Common myeloid progenitor, CD34-positive (primary cell): ENCODE measurements at regions not wholly inside any gene's neighbourhood (a gene's known extent, or its start where the extent isn't known, plus 50 kb on each side); places are given as distances from the start of the nearest gene placed in this dataset.
"Not testable (repeated sequence)": the region's sequence is repeated elsewhere in the genome, so short reads cannot be mapped to it uniquely, and the experiment has no call there.

Source experiments
- CTCF ChIA-PET: fragments of 350-600 bp; sonication (Branson Sonifier 250); formaldehyde crosslinking; loops from one replicate; lab custom pipeline; 2021; ENCODE audit warnings: antibody characterized with exemption; lab: Charles Lee
- POLR2A ChIA-PET: fragments of 350-600 bp; sonication (Branson Sonifier 250); formaldehyde crosslinking; loops from one replicate; lab custom pipeline; 2021; ENCODE audit warnings: antibody characterized with exemption; lab: Charles Lee
- DNase-seq, 3 donors: peaks; one replicate each; pipeline versions ENCODE4 v3.0.0 to v3.0.0-alpha.2; 2013
- H3K27ac ChIP-seq, 2 experiments: 1 replicate in 1 of 2; 2 replicates in 1 of 2; pipeline ENCODE4 v1.7.0; 2013; ENCODE audit warnings: inconsistent platforms in 2 of 2, low read length in 2 of 2, mild to moderate bottlenecking in 2 of 2, low read depth in 1 of 2, moderate library complexity in 1 of 2; ENCODE audit not compliant: severe bottlenecking in 2 of 2, insufficient read depth in 1 of 2, poor library complexity in 1 of 2
- H3K27me3 ChIP-seq, 5 experiments: replicated peaks in 2 of 5; 1 replicate in 3 of 5; 2 replicates in 2 of 5; pipeline versions ENCODE4 v1.6.1 to v1.7.0; 2013; ENCODE audit warnings: low read length in 4 of 5, mild to moderate bottlenecking in 2 of 5, moderate library complexity in 2 of 5, inconsistent platforms in 1 of 5; ENCODE audit not compliant: insufficient read depth in 5 of 5, control insufficient read depth in 4 of 5
- H3K36me3 ChIP-seq, 4 experiments: 1 replicate in 2 of 4; 2 replicates in 2 of 4; pipeline versions ENCODE4 v1.6.1 to v1.7.0; 2013; ENCODE audit warnings: low read length in 3 of 4, control low read depth in 1 of 4, mild to moderate bottlenecking in 1 of 4; ENCODE audit not compliant: control insufficient read depth in 4 of 4, insufficient read depth in 4 of 4
- H3K4me1 ChIP-seq, 4 experiments: 1 replicate in 3 of 4; 2 replicates in 1 of 4; pipeline versions ENCODE4 v1.6.1 to v1.7.1; 2013; ENCODE audit warnings: low read length in 3 of 4, mild to moderate bottlenecking in 3 of 4, control low read depth in 1 of 4, inconsistent platforms in 1 of 4, moderate library complexity in 1 of 4; ENCODE audit not compliant: control insufficient read depth in 4 of 4, insufficient read depth in 4 of 4; ENCODE audit errors: control extremely low read depth in 1 of 4
- H3K4me3 ChIP-seq, 7 experiments: 1 replicate in 4 of 7; 2 replicates in 3 of 7; pipeline versions ENCODE4 v1.5.1 to v1.7.0; 2013; ENCODE audit warnings: mild to moderate bottlenecking in 7 of 7, low read length in 6 of 7, moderate library complexity in 6 of 7, inconsistent platforms in 2 of 7, low read depth in 2 of 7, control low read depth in 1 of 7; ENCODE audit not compliant: insufficient read depth in 4 of 7, control insufficient read depth in 1 of 7; ENCODE audit errors: extremely low read depth in 1 of 7
- H3K9me3 ChIP-seq, 5 experiments: 1 replicate in 4 of 5; 2 replicates in 1 of 5; pipeline versions ENCODE4 v1.6.1 to v1.7.1; 2013; ENCODE audit warnings: low read length in 4 of 5, mild to moderate bottlenecking in 2 of 5, inconsistent platforms in 1 of 5, low read depth in 1 of 5, moderate library complexity in 1 of 5; ENCODE audit not compliant: control insufficient read depth in 4 of 5, insufficient read depth in 2 of 5; ENCODE audit errors: control extremely low read depth in 1 of 5
- WGBS: methylation state at CpG from one replicate; pipeline ENCODE4 v1.1.5; 2013; ENCODE audit not compliant: insufficient coverage; 5-methylcytosine and 5-hydroxymethylcytosine counted together

DNA sequence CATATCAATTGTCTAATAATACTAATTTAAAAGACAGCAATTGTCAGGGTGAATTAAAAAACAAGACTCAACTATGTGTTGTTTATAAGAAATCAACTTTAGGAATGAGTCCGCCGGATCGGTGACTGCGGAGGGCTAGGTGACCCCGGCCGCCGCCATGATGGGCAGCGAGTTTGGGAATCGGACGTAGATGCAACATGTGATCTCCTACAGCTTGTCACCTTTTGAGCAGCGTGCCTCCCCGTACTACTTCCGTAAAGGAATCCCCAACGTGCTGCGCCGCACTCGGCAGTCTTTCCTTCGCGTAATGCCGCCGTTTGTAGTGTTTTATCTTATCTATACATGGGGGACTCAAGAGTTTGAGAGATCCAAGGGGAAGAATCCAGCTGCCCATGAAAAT lies 742.5 kb upstream of the PABPC4L start:
- Histone ChIP-seq H3K4me1 (no peaks in the 10 kb centered on the region), H3K9me3 (no peaks in the 10 kb centered on the region), H3K4me3 (no peak overlapping the region), H3K27ac (no peak overlapping the region), H3K27me3 (no peaks in the 10 kb centered on the region), H3K36me3 (no peaks in the 10 kb centered on the region)
- POLR2A ChIA-PET: no interaction called here
- DNase-seq: no peak
- CTCF ChIA-PET: no interaction called here
- over 99% methylated on average over 21 of the region's 21 CpGs for WGBS

DNA sequence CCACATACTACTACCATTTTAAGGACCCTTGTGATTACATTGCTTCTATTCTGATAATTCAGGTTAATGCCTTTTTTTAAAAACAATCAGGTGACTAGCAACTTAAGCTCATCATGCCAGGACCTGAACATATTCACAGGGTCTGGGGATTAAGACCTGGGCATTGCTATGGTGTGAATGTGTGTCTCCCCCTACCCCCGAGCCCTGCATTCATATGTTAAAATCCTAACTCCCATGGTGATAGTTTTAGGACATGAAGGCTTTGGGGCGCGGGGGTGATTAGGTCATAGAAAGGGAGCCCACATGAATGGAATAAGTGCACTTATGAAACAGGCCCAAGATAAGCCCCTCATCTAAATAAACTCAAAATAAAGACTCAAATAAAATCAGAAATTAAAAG lies 734.4 kb upstream of the PABPC4L start:
- WGBS: 90% methylated on average over 3 of the region's 3 CpGs
- ChIA-PET POLR2A (no interaction called here), CTCF (no interaction called here)
- H3K27me3 ChIP-seq: no peaks in the 10 kb centered on the region
- H3K36me3 ChIP-seq: no peaks in the 10 kb centered on the region
- no peak for DNase-seq
- H3K4me3 ChIP-seq: no peak overlapping the region
- no peaks in the 10 kb centered on the region for H3K4me1 ChIP-seq
- H3K9me3 ChIP-seq: no peaks in the 10 kb centered on the region
- no peak overlapping the region for H3K27ac ChIP-seq

DNA sequence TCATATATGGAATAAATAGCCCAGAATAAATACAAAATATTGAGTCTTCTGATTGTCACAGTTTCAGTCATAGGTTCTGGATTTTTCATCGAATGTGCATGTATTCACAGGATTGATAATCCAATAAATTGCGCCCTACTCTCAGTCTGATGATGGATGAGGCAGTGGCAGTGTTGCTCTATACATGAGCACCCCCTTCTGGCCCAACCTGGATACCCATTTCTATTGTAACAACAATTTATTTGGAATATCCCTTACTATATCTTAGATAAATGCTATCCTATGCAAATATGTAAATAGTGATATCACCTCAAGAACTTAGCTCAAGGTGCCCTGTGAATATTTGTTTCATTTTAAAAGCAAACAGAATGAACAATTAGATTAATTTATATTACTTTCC lies 733.7 kb upstream of the PABPC4L start:
- POLR2A ChIA-PET: no interaction called here
- Histone ChIP-seq H3K27ac (no peak overlapping the region), H3K4me1 (no peaks in the 10 kb centered on the region), H3K27me3 (no peaks in the 10 kb centered on the region), H3K4me3 (no peak overlapping the region), H3K36me3 (no peaks in the 10 kb centered on the region), H3K9me3 (no peaks in the 10 kb centered on the region)
- CTCF ChIA-PET: no interaction called here
- peak in 2 of 3 donors; percentile 3 to 5 for DNase-seq
- 61% methylated on average over 2 of the region's 2 CpGs for WGBS

DNA sequence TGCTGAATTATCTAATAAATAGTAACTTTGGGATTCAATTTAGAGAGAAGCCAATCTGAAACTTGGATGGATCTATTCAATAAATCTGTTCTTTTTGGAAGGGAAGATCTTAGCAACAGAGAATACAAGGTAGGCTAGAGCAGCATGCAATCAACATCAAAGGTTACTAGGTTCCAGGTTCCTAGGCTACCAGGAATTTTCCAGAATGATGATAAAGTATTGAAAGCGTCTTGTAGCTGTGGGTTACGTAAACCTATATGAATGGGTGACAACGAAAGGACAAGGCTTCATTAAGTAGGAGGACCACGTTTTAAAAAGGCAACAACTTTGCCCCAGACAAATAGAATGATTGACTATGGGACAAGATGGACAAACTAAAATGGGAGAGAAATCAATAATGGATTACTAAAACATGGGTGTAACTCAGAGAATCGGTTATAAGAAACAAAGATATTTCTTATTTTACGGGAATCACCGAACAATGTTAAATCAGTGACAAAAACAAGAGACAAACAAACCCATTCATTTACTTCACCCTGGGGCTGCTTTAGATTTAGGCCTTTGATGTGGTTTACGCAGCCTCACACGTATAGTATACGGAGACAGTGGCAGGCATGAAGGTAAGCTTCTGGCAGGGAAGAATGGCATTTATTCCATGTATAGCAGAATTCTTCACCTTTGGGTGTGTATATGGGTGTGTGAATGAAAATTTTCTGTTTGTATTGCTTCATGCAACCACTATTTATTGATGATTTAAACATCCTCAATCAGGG lies 732.6 kb upstream of the PABPC4L start:
- POLR2A ChIA-PET: no interaction called here
- no peak overlapping the region for H3K4me3 ChIP-seq
- CTCF ChIA-PET: no interaction called here
- H3K36me3 ChIP-seq: no peaks in the 10 kb centered on the region
- H3K4me1 ChIP-seq: no peaks in the 10 kb centered on the region
- 86% methylated on average over 5 of the region's 10 CpGs for WGBS
- H3K27ac ChIP-seq: no peak overlapping the region
- no peaks in the 10 kb centered on the region for H3K27me3 ChIP-seq
- DNase-seq: no peak
- no peaks in the 10 kb centered on the region for H3K9me3 ChIP-seq

DNA sequence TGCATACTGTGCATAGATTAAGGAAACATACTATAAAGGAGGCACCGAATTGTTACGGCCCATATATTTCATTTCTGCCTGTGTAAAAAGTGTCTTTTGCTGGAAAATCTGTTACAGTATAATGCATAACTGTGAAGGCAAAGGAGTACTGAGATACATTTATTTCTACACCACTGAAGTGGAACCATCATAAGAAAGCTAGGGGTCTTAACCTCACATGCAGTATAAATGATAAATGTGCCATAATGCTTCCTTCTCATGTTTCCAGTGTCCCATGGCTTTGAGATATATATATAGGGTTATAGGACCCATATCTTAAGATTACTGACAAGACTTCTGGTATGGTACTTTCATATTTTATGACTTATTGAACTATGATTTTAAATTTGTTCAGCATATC lies 713.8 kb upstream of the PABPC4L start:
- WGBS: no CpG with 5 or more reads among the region's 2 CpGs
- POLR2A ChIA-PET: no interaction called here
- no peak for DNase-seq

DNA sequence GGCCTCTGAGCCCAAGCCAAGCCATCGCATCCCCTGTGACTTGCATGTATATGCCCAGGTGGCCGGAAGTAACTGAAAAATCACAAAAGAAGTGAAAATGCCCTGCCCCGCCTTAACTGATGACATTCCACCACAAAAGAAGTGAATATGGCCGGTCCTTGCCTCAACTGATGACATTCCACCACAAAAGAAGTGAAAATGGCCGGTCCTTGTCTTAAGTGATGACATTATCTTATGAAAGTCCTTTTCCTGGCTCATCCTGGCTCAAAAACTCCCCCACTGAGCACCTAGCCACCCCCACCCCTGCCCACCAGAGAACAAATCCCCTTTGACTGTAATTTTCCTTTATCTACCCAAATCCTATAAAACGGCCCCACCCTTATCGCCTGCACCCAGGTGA lies 712.7 kb upstream of the PABPC4L start:
- H3K9me3 ChIP-seq, DNase-seq, H3K4me1 ChIP-seq, H3K27ac ChIP-seq, POLR2A ChIA-PET, H3K4me3 ChIP-seq, CTCF ChIA-PET, H3K27me3 ChIP-seq, H3K36me3 ChIP-seq: not testable (repeated sequence)
- 93% methylated on average over 5 of the region's 7 CpGs for WGBS

More for the DNA sequence above, 713.8 kb upstream of the PABPC4L start:
- Histone ChIP-seq H3K27me3 (no peaks in the 10 kb centered on the region), H3K36me3 (no peaks in the 10 kb centered on the region), H3K4me3 (no peak overlapping the region), H3K4me1 (no peaks in the 10 kb centered on the region), H3K9me3 (no peaks in the 10 kb centered on the region), H3K27ac (no peak overlapping the region)
- CTCF ChIA-PET: no interaction called here

DNA sequence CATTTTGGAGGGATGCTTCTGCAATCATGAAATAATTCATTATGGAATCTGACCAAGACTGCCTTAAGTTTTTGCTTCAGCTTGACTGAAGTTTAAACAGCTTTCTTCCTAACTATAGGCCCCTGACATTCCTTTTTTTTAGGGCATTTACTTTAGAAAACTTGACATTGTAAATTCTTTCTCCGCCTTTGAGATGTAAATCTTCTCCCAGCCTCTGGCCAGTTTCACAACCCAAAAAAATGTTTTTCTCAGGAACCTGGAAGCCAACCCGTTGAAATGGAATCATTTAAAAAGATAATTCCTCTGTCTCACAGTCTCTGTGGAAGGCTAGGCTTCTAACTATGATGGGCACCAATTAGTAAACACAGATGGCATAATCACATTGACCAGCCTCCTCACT lies 710.4 kb upstream of the PABPC4L start:
- H3K27ac ChIP-seq: no peak overlapping the region
- H3K27me3 ChIP-seq: no peaks in the 10 kb centered on the region
- H3K4me3 ChIP-seq: no peak overlapping the region
- 14% methylated on average over 1 of the region's 2 CpGs for WGBS
- no peaks in the 10 kb centered on the region for H3K9me3 ChIP-seq
- ChIA-PET POLR2A (no interaction called here), CTCF (no interaction called here)
- DNase-seq: no peak
- H3K4me1 ChIP-seq: no peaks in the 10 kb centered on the region
- no peaks in the 10 kb centered on the region for H3K36me3 ChIP-seq
